ENCODE measurements at regions not wholly inside any gene's neighbourhood (a gene's known extent, or its start where the extent isn't known, plus 50 kb on each side); places are given as distances from the start of the nearest gene placed in this dataset.
A peak's percentile ranks its signal among the peaks of the same experiment; 100 is the strongest.

DNA sequence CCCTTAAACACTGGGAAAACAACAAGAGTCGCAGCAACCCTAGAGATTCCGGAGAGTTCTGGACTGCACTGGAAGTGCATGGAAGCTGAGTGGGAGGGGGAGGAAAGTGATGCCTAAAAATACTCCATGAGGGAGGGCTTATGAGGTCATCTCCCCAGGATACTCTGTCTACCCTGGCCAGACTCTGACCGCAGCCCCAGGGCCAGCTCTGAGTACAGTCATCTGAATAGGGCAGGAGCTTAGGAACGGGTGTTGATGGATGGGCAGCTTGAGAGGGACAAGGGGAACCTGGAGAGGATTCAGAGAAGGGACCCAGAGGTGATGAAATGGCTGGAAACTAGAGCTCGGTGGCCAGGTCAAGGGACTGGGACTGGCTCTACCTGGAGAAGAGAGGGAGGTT, 79.3 kb upstream of the IGFBP5 start:
- H3K4me2 ChIP-seq (ENCODE audit: insufficient read depth in 1 of 2, low read depth in 2 of 2, low read length in 2 of 2), result no peak overlapping the region
- TF ChIP-seq SUZ12 (IDR thresholded peaks at IDR 0.05; ENCODE audit: low read length), result no peak
- TF ChIP-seq, protein P1, sequence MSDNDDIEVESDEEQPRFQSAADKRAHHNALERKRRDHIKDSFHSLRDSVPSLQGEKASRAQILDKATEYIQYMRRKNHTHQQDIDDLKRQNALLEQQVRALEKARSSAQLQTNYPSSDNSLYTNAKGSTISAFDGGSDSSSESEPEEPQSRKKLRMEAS (IDR thresholded peaks at IDR 0.05), result no peak
- no peak for TF ChIP-seq POLR2A (IDR thresholded peaks at IDR 0.05; ENCODE audit: control extremely low read depth in 1 of 2, low read depth in 2 of 2, low read length in 2 of 2)
- TF ChIP-seq JUND (IDR thresholded peaks at IDR 0.05; ENCODE audit: low read length), result no peak
- TF ChIP-seq SP2 (IDR thresholded peaks at IDR 0.05; ENCODE audit: low read length), result no peak
- TF ChIP-seq CHD2 (IDR thresholded peaks at IDR 0.05; ENCODE audit: low read length), result no peak
- no peak for TF ChIP-seq CBX8 (IDR thresholded peaks at IDR 0.05; ENCODE audit: borderline replicate concordance, low read depth, low read length)
- no peak for TF ChIP-seq SIN3A (conservative IDR thresholded peaks at IDR 0.05 in 1 of 2, IDR thresholded peaks at IDR 0.05 in 1 of 2; ENCODE audit: low read depth in 1 of 2, low read length in 2 of 2)
- TF ChIP-seq SRF (IDR thresholded peaks at IDR 0.05; ENCODE audit: low read depth, low read length), result no peak
- TF ChIP-seq PHF8 (conservative IDR thresholded peaks at IDR 0.05; ENCODE audit: low read depth, low read length), result no peak
- no peak for TF ChIP-seq HDAC6 (IDR thresholded peaks at IDR 0.05; ENCODE audit: low read depth, low read length)
- TF ChIP-seq CBX5 (IDR thresholded peaks at IDR 0.05; ENCODE audit: low read depth, low read length), result no peak
- no peak for TF ChIP-seq ASH2L (IDR thresholded peaks at IDR 0.05; ENCODE audit: low read length)
- no peak for TF ChIP-seq TAF1 (IDR thresholded peaks at IDR 0.05; ENCODE audit: low read depth, low read length)
- no peak for TF ChIP-seq GTF2F1 (IDR thresholded peaks at IDR 0.05; ENCODE audit: borderline replicate concordance, low read depth, low read length)
- TF ChIP-seq MAFK (IDR thresholded peaks at IDR 0.05; ENCODE audit: low read depth, low read length), result no peak

More for the DNA sequence above, 79.3 kb upstream of the IGFBP5 start:
- no peak overlapping the region; the same call in 1 of the 2 replicates for H2BK20ac ChIP-seq (ENCODE audit: low read length)
- 0 out of 2 replicates have a peak overlapping the region, but pooled peaks have one; percentile 33 for H2BK12ac ChIP-seq (ENCODE audit: low read depth, low read length)
- H2AK5ac ChIP-seq (ENCODE audit: low read depth, low read length), result no peak overlapping the region
- H3K23me2 ChIP-seq (ENCODE audit: low read depth, low read length), result no peaks in the 10 kb centered on the region
- no peak overlapping the region for H3K18ac ChIP-seq (ENCODE audit: extremely low read depth, low read length)
- H2AFZ ChIP-seq (ENCODE audit: low read length), result no peak overlapping the region
- H3K27ac ChIP-seq (ENCODE audit: low read depth, low read length), result no peak overlapping the region
- no peak overlapping the region for H2BK15ac ChIP-seq (ENCODE audit: low read length)
- no peak for DNase-seq (ENCODE audit: low read depth in 1 of 2, low spot score in 2 of 2)
- no peak overlapping the region for H2BK5ac ChIP-seq (ENCODE audit: low read depth, low read length)
- FAIRE-seq, result no peak
- H3K79me1 ChIP-seq (ENCODE audit: low read depth, low read length), result no peaks in the 10 kb centered on the region
- no peak overlapping the region for H4K8ac ChIP-seq (ENCODE audit: extremely low read depth, insufficient read depth, low read length)
- CTCF ChIA-PET (ENCODE audit: partially characterized antibody), result interaction anchor here (0.6 to 3.6 kb wide), 23 partner anchors 8 to 1011 kb away, joined by 3 to 32 read pairs (median 3); partner anchors contain the start of gene IGFBP5
- H4K5ac ChIP-seq (ENCODE audit: insufficient read length, low read depth, low read length), result no peak overlapping the region
- POLR2A ChIA-PET (ENCODE audit: partially characterized antibody), result interaction anchor here (1.6 to 2.5 kb wide), 2 partner anchors 8 to 266 kb away, joined by 3 to 12 read pairs; no protein-coding TSS in a partner anchor
- H4K20me1 ChIP-seq (replicated peaks in 1 of 2; ENCODE audit: control insufficient read depth in 1 of 2, insufficient read depth in 2 of 2, low read length in 2 of 2), result no peaks in the 10 kb centered on the region
- no peak overlapping the region for H3K14ac ChIP-seq (ENCODE audit: insufficient read length)
- H3K4ac ChIP-seq (replicated peaks; ENCODE audit: insufficient read length, low read depth, low read length), result no peak overlapping the region
- peaks cover 0 to 3% (median 1%) of the 10 kb centered on the region in 4 experiments; a peak in 4 of 7 replicates for H3K4me1 ChIP-seq (replicated peaks in 1 of 4; ENCODE audit: control insufficient read depth in 3 of 4, insufficient read depth in 4 of 4, low read length in 3 of 4)
- no peak overlapping the region for H2BK120ac ChIP-seq (replicated peaks; ENCODE audit: low read depth, low read length)
- no peak overlapping the region for H3K23ac ChIP-seq (ENCODE audit: insufficient read length)
- H3K27me3 ChIP-seq (replicated peaks in 1 of 4; ENCODE audit: control insufficient read depth in 3 of 4, extremely low read depth in 1 of 4, insufficient read depth in 3 of 4, low read length in 3 of 4), result no peaks in the 10 kb centered on the region
- H3K56ac ChIP-seq (replicated peaks; ENCODE audit: insufficient read length, low read depth, low read length), result no peak overlapping the region
- no peaks in the 10 kb centered on the region for H3K36me3 ChIP-seq (ENCODE audit: control insufficient read depth in 2 of 4, insufficient read depth in 4 of 4, low read length in 3 of 4)
- H3K9me3 ChIP-seq (ENCODE audit: insufficient read depth in 2 of 2, low read depth in 1 of 2, low read length in 1 of 2), result no peaks in the 10 kb centered on the region
- no peak overlapping the region for H3K9ac ChIP-seq (replicated peaks in 1 of 4; ENCODE audit: extremely low read depth in 1 of 4, low read depth in 3 of 4, low read length in 3 of 4)
- H3K4me3 ChIP-seq (ENCODE audit: extremely low read depth in 1 of 4, insufficient read depth in 2 of 4, low read depth in 3 of 4, low read length in 4 of 4), result no peak overlapping the region
- no peaks in the 10 kb centered on the region for H3K79me2 ChIP-seq (ENCODE audit: control insufficient read depth in 1 of 2, insufficient read depth in 2 of 2, low read length in 2 of 2)
- H4K91ac ChIP-seq (replicated peaks; ENCODE audit: insufficient read length, low read length), result no peak overlapping the region
- WGBS, 2 experiments (ENCODE audit: extremely low coverage in 1 of 2, insufficient coverage in 1 of 2, insufficient read length in 1 of 2, insufficient replicate concordance in 2 of 2, low coverage in 1 of 2, low lambda C conversion rate in 2 of 2, missing lambda C conversion rate in 1 of 2), result 84% methylated on average over 5 of the region's 5 CpGs; no CpG with 5 or more reads in 1 of the 2 experiments

Data from H1 (cell line).